Suprapubic skin (tissue), 4 donors: ENCODE measurements at regions not wholly inside any gene's neighbourhood (a gene's known extent, or its start where the extent isn't known, plus 50 kb on each side); places are given as distances from the start of the nearest gene placed in this dataset.

Experiments used
- DNase-seq, 2 donors: peaks; one replicate each; pipeline ENCODE4 v3.0.0-alpha.2; 2019; ENCODE audit warnings: low spot score in 2 of 2
- H3K27ac ChIP-seq: fragments of 200-600 bp; sonication (generic); one replicate; pipeline ENCODE4 v1.5.1; 2019
- H3K27me3 ChIP-seq: fragments of 200-600 bp; sonication (generic); one replicate; pipeline ENCODE4 v1.5.1; 2019
- H3K36me3 ChIP-seq: fragments of 200-600 bp; sonication (generic); one replicate; pipeline ENCODE4 v1.5.1; 2019
- H3K4me1 ChIP-seq: fragments of 200-600 bp; sonication (generic); one replicate; pipeline ENCODE4 v1.5.1; 2019
- H3K4me3 ChIP-seq: fragments of 200-600 bp; sonication (generic); one replicate; pipeline ENCODE4 v1.5.1; 2019; ENCODE audit warnings: mild to moderate bottlenecking
- H3K9me3 ChIP-seq: fragments of 200-600 bp; sonication (generic); one replicate; pipeline ENCODE4 v1.5.1; 2019
- CTCF ChIP-seq, 2 donors: fragments of 200-600 bp in 1 of 2; fragments of 450-650 bp in 1 of 2; sonication (generic) in 1 of 2; IDR thresholded peaks; one replicate each; pipeline ENCODE4 v1.5.1; 2016 to 2019; ENCODE audit warnings: antibody characterized with exemption in 2 of 2, mild to moderate bottlenecking in 1 of 2, moderate library complexity in 1 of 2
- EP300 ChIP-seq: sonication (generic); formaldehyde crosslinking; IDR thresholded peaks from one replicate; pipeline ENCODE4 v1.6.1; 2017; ENCODE audit warnings: antibody characterized with exemption
- POLR2A ChIP-seq, 2 donors: fragments of 450-650 bp; IDR thresholded peaks; one replicate each; pipeline ENCODE4 v1.6.1; 2017; ENCODE audit warnings: antibody characterized with exemption in 2 of 2, mild to moderate bottlenecking in 2 of 2, moderate library complexity in 2 of 2
- POLR2AphosphoS5 ChIP-seq, 3 donors: sonication (generic); formaldehyde crosslinking; IDR thresholded peaks; one replicate each; pipeline ENCODE4 v1.6.1; 2017; ENCODE audit warnings: antibody characterized with exemption in 3 of 3
- WGBS: methylation state at CpG from one replicate; pipeline ENCODE4 v1.1.5; 2018; 5-methylcytosine and 5-hydroxymethylcytosine counted together

DNA sequence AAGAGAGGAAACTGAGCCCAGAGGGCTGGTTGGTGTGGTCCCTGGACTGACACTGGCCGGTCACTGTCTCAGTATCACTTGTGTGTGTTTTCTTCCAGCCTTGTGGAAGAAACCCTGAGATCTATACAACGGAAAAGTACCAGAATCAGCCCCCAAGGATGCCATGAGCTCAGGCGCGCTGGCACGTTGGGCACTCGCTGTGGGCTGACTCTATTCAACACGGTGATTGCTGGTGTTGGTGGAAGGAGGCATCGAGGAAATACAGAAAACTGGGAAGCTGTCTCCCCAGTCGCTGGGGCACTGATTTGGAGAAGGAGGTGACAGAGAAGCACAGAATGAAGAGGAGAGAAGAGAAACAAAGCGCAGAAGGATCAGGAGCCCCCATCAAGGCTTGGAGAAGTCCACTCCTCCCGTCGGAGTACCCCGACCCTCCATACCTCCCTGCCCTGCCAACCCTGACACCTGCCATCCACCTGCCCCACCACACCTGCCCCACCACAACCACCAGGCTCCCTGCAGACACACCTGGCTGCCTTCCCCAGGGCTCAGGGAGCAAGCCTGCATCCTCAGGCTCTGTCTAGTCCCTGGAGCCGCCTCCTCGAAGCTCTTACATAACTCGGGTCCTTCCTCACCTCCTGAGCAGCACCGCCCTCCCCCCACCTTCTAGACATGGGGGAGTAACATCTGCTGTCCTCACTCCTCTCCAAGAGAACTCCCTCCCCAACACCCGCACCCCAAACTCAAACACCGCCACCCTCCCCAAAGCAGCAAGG lies 66.5 kb downstream of the RBFOX3 start:
- no peak for DNase-seq
- WGBS: 73% methylated on average over 17 of the region's 19 CpGs

GRCh38 chr17:79543531-79543930 lies 67.3 kb downstream of the RBFOX3 start:
- Histone ChIP-seq H3K4me3 (no peak overlapping the region), H3K27ac (no peak overlapping the region), H3K36me3 (no peaks in the 10 kb centered on the region), H3K27me3 (peaks cover 62% of the 10 kb centered on the region), H3K9me3 (no peaks in the 10 kb centered on the region), H3K4me1 (no peaks in the 10 kb centered on the region)
- no peak for TF ChIP-seq POLR2A (IDR thresholded peaks at IDR 0.05)
- no peak for TF ChIP-seq CTCF (IDR thresholded peaks at IDR 0.05)
- no peak for TF ChIP-seq POLR2AphosphoS5 (IDR thresholded peaks at IDR 0.05)
- no peak for TF ChIP-seq EP300
- WGBS: 56% methylated on average over 15 of the region's 15 CpGs
- no peak for DNase-seq

More for the DNA sequence above, 66.5 kb downstream of the RBFOX3 start:
- Histone ChIP-seq H3K9me3 (no peaks in the 10 kb centered on the region), H3K27me3 (peaks cover 62% of the 10 kb centered on the region), H3K36me3 (no peaks in the 10 kb centered on the region), H3K27ac (no peak overlapping the region), H3K4me1 (no peaks in the 10 kb centered on the region), H3K4me3 (no peak overlapping the region)
- TF ChIP-seq CTCF (IDR thresholded peaks at IDR 0.05): no peak
- TF ChIP-seq EP300: no peak

- Histone ChIP-seq H3K36me3 (no peaks in the 10 kb centered on the region), H3K4me1 (no peaks in the 10 kb centered on the region), H3K27me3 (peaks cover 63% of the 10 kb centered on the region), H3K4me3 (no peak overlapping the region), H3K9me3 (no peaks in the 10 kb centered on the region), H3K27ac (no peak overlapping the region)
- TF ChIP-seq POLR2A (IDR thresholded peaks at IDR 0.05) (no peak), CTCF (IDR thresholded peaks at IDR 0.05) (no peak), POLR2AphosphoS5 (IDR thresholded peaks at IDR 0.05) (no peak), EP300 (no peak)
- 86% methylated on average over 8 of the region's 8 CpGs for WGBS
- no peak for DNase-seq
These were observed 68.1 kb downstream of the RBFOX3 start for GRCh38 chr17:79542718-79543117.

GRCh38 chr17:79541056-79541850 lies 69.6 kb downstream of the RBFOX3 start:
- Histone ChIP-seq H3K36me3 (no peaks in the 10 kb centered on the region), H3K9me3 (no peaks in the 10 kb centered on the region), H3K4me3 (no peak overlapping the region), H3K4me1 (no peaks in the 10 kb centered on the region), H3K27me3 (peaks cover 54% of the 10 kb centered on the region), H3K27ac (no peak overlapping the region)
- TF ChIP-seq POLR2A (IDR thresholded peaks at IDR 0.05) (no peak), CTCF (IDR thresholded peaks at IDR 0.05) (no peak), EP300 (no peak), POLR2AphosphoS5 (IDR thresholded peaks at IDR 0.05) (no peak)
- DNase-seq: no peak
- WGBS: 91% methylated on average over 15 of the region's 15 CpGs
